ENCODE measurements at regions not wholly inside any gene's neighbourhood (a gene's known extent, or its start where the extent isn't known, plus 50 kb on each side); places are given as distances from the start of the nearest gene placed in this dataset.

DNA sequence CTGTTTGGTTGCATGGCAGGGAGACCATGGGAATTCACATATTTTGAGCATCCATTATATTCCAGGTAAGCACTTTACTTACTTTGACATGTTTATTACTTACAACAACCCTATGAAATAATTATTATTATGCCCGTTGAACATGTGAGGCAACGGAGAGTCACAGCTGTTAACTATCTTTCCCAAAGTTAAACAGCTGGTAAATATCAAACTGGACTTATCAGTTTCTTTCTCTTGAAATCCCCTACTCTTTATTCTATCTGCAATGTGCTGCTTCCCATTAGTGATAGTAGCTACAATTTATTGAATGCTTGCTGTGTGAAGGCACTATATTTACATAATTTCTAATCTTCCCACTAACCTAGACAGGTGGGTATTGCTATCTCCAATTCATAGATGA is 847.7 kb upstream of the MAP3K7 start:
- TF ChIP-seq ZNF274 (IDR thresholded peaks at IDR 0.05; ENCODE audit: low read depth, low read length) (no peak), YY1 (IDR thresholded peaks at IDR 0.05; ENCODE audit: insufficient read depth, insufficient read length) (no peak)
